HG03342 (cell line): ENCODE measurements at regions not wholly inside any gene's neighbourhood (a gene's known extent, or its start where the extent isn't known, plus 50 kb on each side); places are given as distances from the start of the nearest gene placed in this dataset.
"Not testable (repeated sequence)": the region's sequence is repeated elsewhere in the genome, so short reads cannot be mapped to it uniquely, and the experiment has no call there.

Experiments
- ATAC-seq: cut with Tn5 transposase; IDR thresholded peaks from one replicate; pipeline ENCODE4 v1.9.1; 2021; ENCODE audit warnings: mild to moderate bottlenecking, moderate library complexity; ENCODE audit not compliant: unreplicated experiment

DNA sequence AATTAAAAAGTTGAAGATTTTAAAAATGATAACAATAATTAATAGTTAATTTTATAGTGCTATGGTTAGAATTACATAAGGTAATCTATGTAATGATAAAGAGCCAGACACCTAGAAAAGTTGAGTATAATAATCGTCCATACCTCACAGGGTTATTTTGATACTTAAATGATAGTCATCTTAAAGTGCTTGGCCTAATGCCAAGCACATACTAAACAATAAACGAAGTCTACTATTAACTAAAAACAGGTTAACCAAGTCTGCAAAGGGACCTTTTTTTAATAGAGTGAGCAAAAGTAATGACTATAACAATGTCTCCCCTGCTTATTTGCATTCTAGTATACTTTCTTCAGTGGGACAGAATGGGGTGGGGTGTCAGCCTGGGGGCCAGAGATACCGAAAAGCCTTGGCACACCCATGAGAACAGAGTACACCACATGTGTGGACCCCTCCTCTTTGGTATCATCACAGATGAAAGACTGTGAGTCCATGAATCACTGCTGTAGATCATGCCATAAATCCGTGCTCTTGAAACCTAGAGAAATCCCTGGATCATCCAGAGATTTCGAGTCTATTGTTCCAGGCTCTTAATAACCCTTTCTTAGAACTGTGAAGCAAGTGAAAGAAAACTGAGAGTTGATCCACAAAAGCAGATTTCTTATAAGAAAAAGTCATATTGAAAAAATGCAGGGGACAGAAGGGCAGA is 249.5 kb downstream of the PRELID2 start:
- ATAC-seq: no peak

DNA sequence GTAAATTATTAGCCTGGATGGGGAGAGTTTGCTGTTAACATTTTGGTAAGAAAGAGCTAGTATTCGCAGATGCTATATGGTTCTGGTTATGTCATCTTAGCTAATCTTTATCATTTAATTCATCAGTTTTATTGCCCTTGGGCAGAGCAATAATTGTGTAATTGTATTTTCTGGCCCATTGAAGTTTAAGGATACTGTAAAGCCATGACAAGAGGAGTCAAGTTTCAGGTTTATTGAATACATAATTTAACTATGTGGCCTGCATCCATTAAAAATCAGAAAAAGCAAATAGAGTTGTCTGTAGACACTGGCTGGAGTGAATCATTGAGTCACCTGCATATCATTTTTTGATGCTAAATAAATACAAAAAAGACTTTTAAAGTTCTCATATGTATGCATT is 255.8 kb downstream of the PRELID2 start:
- ATAC-seq: no peak

DNA sequence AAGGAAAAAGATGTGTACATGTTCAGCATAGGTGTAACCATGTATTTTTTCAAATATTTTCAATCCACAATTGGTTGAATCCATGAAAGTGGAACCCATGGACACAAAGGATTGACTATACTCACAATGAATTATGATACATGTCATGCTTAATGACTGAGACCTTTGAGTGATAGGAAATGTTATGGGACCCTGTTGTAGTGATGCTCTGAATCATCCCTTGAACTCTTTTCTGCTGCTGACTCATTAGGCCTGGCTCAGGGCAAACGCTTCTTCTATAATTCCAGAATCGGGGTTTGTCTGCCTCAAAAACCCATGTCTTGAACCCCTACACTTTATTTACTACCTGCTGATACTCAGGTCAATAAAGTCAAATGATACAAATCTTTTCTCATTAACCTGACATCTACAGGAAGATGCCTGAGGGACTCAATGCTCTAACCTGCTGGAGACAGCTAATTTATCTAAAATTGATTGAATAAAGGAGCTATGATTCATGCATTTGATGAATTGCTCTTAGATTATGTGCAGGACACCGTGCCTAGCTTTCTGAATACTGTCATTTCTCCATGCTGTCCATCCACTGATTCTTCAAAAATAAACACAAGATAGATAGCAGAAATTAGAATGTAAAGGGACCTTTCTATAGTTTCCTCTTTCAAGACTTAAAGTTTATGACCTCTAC is 260.1 kb downstream of the PRELID2 start:
- ATAC-seq: no peak

DNA sequence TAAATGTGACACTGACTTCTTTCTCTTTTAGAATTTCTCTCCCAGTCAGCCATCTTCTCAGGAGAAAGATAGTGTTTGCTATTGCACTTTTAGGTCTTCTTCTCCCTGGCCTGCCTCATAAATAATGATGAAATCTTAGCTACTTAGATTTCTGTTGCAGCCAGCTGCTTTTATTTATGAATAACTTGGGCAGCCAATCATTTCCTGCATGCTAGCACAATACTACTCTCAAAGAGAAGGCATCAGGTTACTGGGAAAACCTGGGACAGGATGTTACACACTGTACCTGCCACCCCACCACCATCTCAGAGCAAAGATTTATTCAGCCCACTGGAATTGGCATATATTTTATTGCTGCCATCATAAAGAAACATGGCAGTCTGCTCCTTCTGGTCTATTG is 266.6 kb downstream of the PRELID2 start:
- ATAC-seq: no peak

DNA sequence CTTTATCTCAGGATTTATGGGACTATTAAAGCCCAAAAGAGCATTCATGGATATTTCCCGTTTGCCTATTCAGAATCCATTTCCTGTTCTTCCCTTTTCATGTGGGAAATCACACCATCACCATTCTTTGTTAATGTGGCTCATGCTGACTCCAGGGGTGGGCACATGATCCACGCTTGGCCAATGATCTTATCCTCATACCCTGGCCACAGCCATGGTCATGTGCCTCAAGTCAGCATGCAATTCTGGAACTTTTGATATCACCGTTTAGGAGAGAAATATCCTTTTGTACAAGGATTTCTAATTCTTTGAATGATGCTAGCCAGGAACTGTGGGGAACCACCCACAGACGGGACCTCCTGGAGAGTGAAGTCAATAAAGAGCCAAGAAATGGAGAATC is 272.2 kb downstream of the PRELID2 start:
- ATAC-seq: no peak

DNA sequence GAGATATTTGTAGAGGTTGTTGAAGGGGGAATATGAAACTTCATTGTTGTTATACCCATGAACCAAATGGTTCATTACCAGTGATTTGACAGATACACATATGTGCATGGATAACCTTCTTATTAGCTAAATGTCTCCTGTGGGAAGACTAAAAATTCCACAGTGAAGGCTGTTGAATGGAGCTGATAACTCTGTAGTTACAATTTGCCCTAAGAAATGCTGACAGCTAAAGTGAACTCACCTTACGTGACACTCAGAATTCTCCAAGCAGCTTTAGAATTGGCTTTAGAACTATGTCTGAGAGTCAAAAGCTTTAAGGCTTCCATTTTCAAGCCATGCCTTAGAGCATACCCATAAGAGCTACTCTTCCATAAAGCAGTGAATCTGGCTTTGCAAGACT is 276.9 kb downstream of the PRELID2 start:
- ATAC-seq: no peak

DNA sequence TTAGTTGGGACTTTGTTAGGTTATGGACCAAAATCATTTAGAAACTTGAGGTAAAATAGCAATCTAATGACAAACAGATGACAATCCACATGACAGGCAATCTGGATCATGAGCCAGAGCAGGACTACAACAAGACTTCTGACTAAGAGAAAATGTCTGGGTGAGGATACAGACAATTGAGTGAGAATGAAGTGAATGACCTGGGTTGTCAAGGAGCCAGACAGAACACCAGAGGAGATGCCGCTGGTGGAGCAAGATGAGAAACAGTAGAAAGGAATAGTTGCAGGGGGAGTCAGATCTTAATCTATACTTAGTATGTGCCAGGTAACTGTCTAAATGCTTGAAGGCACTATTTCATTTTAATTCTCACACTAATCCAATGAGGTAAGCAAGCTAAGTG is 277.8 kb downstream of the PRELID2 start:
- no peak for ATAC-seq

DNA sequence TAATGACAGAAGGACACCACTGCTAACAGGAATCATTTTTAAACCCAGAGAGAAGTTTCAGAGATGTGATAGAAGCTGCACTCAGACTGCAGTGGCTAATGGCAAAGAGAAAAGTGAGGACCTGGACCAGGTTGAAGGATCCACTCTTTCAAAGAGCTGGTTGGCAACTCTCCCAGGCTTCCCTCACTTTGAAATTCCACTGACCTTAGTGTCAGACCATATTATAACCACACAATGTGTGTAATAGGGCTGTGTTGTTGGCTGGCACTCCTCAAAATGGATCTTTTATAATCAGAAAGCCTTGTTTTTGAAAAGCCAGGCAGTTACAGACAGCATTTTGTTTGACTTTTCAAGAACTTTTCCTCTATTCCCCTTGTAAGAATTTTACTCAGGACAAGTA is 280.7 kb downstream of the PRELID2 start:
- ATAC-seq: no peak

DNA sequence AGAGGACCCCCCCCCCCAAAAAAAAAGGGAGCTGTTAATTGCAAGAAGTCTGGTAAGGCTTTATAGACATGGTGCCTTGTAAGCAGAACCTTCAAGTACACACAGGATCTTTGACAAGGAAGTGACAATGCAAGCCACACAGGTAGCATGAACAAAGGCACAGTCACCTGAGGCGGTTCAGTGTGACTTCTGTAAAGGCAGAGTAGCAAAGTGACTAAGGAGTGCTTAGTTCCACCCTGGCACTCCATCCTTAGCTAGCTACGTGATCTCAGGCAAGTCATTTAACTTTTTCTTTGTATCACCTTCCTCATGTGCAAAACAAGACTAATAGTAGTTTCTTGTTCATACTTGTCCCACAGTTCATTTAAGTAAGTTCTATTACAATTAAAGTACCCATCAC is 282.0 kb downstream of the PRELID2 start:
- no peak for ATAC-seq

DNA sequence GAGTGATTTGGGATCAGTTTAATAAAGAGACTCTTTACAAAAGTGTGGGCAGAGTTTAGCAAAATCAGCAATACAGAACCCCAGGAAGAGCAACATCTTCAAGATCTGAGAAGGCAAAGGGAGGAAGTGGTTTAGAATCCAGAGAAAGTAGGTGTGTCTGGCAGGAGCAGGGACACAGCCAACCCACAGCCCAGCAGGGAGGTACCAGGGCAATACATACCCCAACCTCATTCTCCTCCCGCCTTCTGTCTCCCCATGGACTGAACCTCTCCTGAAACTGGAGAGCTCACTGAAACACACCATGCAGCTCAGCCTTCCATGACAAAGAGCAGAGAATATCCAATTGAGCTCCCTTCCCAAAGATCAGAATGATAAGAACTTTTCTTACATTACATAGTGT is 283.4 kb downstream of the PRELID2 start:
- ATAC-seq: no peak

DNA sequence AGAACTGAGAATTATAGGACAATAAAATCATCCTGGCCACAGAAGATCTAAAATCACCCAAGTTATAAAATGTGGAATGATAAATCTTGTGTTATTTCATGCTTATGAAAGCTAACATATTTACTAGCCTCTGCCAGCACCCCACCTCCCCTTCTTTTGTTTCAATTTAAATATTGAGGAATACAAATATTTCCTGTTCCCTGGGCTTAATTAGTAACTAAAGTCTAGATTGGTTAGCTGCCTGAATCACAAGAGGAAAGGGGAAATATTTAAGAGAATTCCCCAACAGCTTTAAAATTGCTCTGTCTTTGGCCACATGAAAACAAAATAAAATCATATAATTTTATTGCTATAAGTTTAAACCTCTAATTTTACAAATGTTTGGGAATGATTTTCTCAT is 287.0 kb downstream of the PRELID2 start:
- no peak for ATAC-seq

DNA sequence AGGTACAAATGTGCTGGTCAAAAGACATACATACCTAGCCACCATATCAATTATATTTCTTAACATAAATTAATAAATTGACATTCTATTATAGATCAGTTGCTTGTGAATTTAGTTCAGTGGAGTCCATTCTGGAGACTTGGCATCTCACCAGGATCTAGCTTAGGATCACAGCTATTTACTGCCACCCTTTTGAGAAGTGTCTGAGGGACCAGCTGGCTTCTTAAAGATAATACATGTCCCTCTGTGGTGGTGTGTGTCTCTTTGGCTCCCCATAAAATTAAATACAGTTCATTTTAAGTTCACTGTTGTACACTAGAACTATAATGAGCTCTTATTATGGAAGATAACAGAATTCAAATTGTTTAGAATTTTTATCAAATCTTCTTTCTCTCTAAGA is 290.7 kb downstream of the PRELID2 start:
- no peak for ATAC-seq

DNA sequence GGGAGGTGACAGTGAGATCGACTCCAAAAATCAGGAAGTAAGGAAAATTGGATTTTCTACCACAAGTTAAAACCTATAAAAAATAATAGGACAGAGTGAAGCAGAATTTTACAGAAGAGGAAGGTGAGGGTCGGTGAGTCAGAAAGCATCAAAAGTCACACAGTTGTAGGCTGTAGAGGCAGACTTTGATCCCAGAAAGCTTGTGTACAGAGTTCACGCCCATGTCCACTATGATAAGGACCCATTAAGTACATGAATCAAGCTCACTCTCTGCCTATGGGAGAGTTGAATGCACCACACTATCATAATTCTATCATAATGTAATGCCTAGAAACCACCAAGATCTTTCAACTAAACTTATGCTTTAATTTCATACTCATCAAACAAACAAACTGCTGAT is 291.2 kb downstream of the PRELID2 start:
- ATAC-seq: no peak

DNA sequence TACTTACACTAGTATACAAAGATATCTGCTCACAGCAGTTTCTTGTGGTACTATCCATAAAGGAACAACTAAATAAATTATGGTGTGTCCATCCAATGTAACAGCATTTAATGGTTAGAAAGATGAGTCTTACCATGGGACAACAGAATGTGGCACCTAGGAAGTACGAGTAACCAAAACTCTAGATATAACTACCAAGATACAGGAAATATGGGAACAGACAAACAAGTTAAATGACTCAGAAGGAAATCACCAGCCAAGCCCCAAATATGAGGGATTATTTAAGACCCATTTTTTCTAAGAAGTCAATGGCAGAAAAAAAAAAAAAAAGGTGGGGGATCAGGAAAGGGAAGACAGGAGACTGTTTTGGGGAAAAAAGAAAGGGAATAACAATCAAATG is 294.8 kb downstream of the PRELID2 start:
- ATAC-seq: no peak

DNA sequence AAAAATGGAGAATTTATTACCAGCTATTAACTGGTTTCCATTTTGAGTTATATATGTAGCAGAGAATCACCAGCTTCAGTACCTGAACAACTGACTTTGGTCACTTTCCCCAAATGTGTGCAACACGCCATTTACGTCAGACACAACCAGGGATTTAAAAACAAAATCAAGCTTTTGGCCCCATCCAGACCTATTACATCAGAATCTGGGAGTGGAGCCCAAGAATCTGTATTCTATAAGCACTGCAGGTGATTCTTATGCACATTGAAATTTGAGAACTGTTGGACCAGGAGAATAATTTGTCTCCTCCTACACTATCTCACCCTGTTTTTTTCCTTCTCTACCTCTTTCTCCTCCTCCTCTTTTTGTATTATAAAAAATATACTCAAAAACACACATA is 295.9 kb downstream of the PRELID2 start:
- no peak for ATAC-seq

DNA sequence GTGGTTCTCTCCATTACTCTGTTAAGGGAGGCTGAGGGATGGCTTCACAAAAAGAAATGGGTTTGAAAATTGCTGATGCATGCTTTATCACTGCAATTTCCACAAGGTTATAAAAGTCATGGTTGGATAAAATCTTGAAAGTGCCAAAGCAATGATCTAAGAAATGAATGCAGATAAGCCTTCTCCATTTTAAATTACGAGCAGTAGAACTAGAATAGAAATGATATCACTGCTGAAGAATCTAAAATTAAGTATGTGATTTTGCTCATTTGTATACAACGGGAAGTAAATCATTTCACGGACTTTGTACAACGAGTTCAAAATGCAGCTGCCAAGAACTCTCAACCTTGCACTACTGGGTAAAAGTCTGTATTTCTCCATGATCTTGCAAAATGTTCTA is 299.0 kb downstream of the PRELID2 start:
- ATAC-seq: no peak

DNA sequence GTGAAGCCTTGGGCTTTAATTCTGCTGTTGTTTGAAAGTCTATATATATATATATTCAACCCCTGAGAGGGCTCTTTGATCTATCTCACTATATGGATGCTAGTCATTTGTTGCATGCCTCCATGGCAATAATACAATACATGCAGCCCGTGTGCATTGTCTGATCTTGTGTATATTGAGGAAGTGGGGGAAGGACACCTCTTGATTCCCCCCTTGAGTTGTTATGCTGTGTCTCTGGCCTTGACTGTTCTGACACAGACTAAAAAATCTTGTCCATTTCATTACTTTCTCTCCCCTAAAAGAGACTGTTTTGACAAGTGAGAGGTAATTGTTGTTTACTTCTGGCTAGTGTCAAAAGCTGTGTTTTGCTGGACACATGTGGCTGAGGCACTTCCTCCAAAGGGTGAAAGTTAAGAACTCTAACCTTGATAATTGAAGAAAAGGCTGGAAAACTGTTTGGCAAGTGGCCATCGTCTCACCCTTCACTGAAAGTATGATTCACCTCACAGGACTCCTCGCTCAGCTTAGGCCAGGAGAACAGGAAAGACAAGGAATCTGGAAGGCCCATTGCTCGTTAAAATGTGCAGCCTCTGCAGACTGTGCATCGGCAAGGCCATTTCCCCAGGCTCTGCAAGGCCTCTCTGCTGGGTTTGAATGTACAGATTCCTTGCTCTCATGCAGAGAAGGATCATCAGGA is 304.0 kb downstream of the PRELID2 start:
- ATAC-seq: no peak

DNA sequence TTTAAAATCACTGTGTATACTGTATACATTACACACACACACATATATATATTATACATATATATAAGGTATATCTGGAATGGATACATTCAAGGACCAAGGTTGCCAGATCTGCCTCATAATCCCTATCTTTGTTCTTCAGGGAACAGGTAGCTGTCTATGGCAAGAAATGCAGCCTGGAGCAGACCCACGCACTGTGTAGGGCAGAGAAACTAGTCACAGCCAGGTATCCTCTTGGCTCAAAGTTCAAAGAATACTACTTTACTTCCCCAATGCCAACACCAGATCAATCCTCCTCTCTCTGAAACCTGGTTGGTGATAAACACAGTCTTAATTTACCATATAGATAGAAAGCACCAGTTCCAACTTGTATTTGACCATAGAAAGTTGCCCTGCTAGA is 313.6 kb downstream of the PRELID2 start:
- no peak for ATAC-seq

DNA sequence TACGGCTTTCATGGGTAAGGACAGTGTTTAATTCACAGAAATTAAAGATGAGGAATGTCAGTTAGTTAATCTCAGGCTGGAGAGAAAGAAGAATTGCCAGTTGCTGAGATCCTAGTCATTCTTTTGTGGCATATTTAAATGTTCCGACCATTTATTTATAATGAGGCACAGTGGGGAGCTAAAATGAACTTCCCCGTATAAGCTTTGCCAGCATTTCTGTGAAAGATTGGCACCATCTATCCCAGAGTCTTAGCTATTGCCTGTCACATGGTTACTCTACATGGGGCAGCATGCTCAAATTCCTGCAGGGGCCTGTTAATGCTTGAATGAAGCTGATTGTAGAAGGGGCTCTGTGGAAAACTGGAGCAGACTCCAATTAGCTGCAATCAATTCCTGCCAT is 314.1 kb downstream of the PRELID2 start:
- ATAC-seq: no peak

DNA sequence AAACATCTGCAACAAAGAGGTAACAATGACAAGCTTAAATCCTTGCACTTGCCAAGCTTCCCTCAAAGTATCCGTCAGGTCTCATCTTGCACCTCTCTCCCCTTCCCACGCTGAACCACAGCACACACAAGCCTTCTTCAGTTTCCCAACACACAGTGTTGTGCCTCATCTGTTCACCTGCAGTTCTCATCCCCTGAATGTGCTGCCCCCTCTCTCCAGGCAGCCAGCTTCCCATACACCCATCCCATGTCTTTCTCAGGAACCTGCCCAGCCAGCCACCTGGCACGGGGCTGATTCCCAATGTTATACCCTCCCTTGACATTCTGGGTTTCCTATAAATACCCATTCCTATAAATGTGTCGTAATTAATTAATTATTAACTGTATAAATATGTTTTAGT is 314.8 kb downstream of the PRELID2 start:
- ATAC-seq: no peak

DNA sequence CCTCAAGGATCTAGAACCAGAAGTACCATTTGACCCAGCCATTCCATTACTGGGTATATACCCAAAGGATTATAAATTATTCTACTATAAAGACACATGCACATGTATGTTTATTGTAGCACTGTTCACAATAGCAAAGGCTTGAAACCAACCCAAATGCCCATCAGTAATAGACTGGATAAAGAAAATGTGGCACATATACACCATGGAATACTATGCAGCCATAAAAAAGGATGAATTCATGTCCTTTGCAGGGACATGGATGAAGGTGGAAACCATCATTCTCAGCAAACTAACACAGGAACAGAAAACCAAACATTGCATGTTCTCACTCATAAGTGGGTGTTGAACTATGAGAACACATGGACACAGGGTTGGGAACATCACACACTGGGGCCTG is 317.6 kb downstream of the PRELID2 start:
- not testable (repeated sequence) for ATAC-seq

DNA sequence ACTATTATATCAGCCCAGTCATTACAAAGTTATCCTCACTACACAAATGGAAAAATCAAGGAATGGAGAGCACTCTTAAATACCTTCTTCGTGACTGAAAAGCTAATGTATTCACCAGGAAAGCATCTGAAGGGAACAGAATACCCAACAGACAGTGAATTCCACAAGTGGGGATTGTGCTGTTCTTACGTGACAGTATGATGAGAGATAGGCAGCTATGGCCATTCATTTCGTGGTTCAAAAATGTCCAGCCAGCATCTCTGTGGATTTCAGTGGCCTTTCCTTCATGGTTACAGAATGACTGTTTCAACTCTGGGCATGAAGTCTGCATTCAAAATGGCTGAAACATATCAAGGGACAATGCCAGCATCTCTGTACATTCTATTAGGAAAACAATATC is 323.8 kb downstream of the PRELID2 start:
- ATAC-seq: no peak
